MM.1S (cell line): ENCODE measurements at regions not wholly inside any gene's neighbourhood (a gene's known extent, or its start where the extent isn't known, plus 50 kb on each side); places are given as distances from the start of the nearest gene placed in this dataset.

Experiments
- DNase-seq: peaks from one replicate; pipeline ENCODE4 v3.0.0-alpha.2; 2015
- H2AFZ ChIP-seq: fragments of 300-600 bp; sonication (generic); 2 replicates; pipeline ENCODE4 v1.6.0; 2016; ENCODE audit warnings: antibody characterized with exemption, low read length
- H3F3A ChIP-seq: fragments of 300-600 bp; sonication (generic); 2 replicates; pipeline ENCODE4 v1.6.1; 2016; ENCODE audit warnings: mild to moderate bottlenecking, antibody characterized with exemption, low read length, moderate library complexity, mixed read lengths; ENCODE audit not compliant: insufficient read depth
- H3K27ac ChIP-seq: fragments of 300-600 bp; sonication (generic); 2 replicates; pipeline ENCODE4 v1.5.1; 2016; ENCODE audit warnings: mild to moderate bottlenecking, low read length
- H3K27me3 ChIP-seq: fragments of 300-600 bp; sonication (generic); replicated peaks from 2 replicates; pipeline ENCODE4 v1.6.0; 2016; ENCODE audit warnings: low read length; ENCODE audit not compliant: insufficient read depth
- H3K36me3 ChIP-seq: fragments of 300-600 bp; sonication (generic); replicated peaks from 2 replicates; pipeline ENCODE4 v1.6.1; 2016; ENCODE audit warnings: mild to moderate bottlenecking, low read length, mixed read lengths; ENCODE audit not compliant: insufficient read depth
- H3K4me1 ChIP-seq: fragments of 300-600 bp; sonication (generic); 2 replicates; pipeline ENCODE4 v1.6.1; 2016; ENCODE audit warnings: low read length, mixed read lengths
- H3K4me2 ChIP-seq: fragments of 300-600 bp; sonication (generic); 2 replicates; pipeline ENCODE4 v1.6.0; 2016; ENCODE audit warnings: low read depth, low read length
- H3K4me3 ChIP-seq: fragments of 300-600 bp; sonication (generic); 2 replicates; pipeline ENCODE4 v1.5.1; 2016; ENCODE audit warnings: low read length, mixed read lengths
- H3K79me2 ChIP-seq: fragments of 300-600 bp; sonication (generic); 2 replicates; pipeline ENCODE4 v1.6.1; 2016; ENCODE audit warnings: mixed run types, low read length, mixed read lengths
- H3K9ac ChIP-seq: fragments of 300-600 bp; sonication (generic); 2 replicates; pipeline ENCODE4 v1.6.1; 2016; ENCODE audit warnings: low read length, mixed read lengths
- H3K9me2 ChIP-seq: fragments of 300-600 bp; sonication (generic); replicated peaks from 2 replicates; pipeline ENCODE4 v1.6.1; 2016; ENCODE audit warnings: mild to moderate bottlenecking, low read length, mixed read lengths; ENCODE audit not compliant: insufficient read depth
- H3K9me3 ChIP-seq: fragments of 300-600 bp; sonication (generic); replicated peaks from 2 replicates; pipeline ENCODE4 v1.6.1; 2016; ENCODE audit warnings: mild to moderate bottlenecking, low read length, mixed read lengths; ENCODE audit not compliant: insufficient read depth
- H4K20me1 ChIP-seq: fragments of 300-600 bp; sonication (generic); 2 replicates; pipeline ENCODE4 v1.6.1; 2016; ENCODE audit warnings: mild to moderate bottlenecking, low read length, moderate library complexity, mixed read lengths; ENCODE audit not compliant: insufficient read depth
- CTCF ChIP-seq: fragments of 300-600 bp; sonication (generic); IDR thresholded peaks from 2 replicates; pipeline ENCODE4 v1.5.1; 2016; ENCODE audit warnings: antibody characterized with exemption, low read length, mixed read lengths
- EZH2 ChIP-seq: fragments of 300-600 bp; sonication (generic); optimal IDR thresholded peaks from 2 replicates; pipeline ENCODE3; 2017; ENCODE audit warnings: low read depth, mild to moderate bottlenecking, antibody characterized with exemption, low read length, mixed read lengths
- EZH2phosphoT487 ChIP-seq: fragments of 300-600 bp; sonication (generic); IDR thresholded peaks from 2 replicates; pipeline ENCODE4 v1.6.1; 2018; ENCODE audit warnings: antibody characterized with exemption, low read length

- H4K20me1 ChIP-seq, result no peaks in the 10 kb centered on the region
- H3K9ac ChIP-seq, result no peak overlapping the region
- no peak overlapping the region for H3K27ac ChIP-seq
- no peaks in the 10 kb centered on the region for H3K36me3 ChIP-seq
- H3K9me3 ChIP-seq, result no peaks in the 10 kb centered on the region
- H3K9me2 ChIP-seq, result no peaks in the 10 kb centered on the region
- no peak overlapping the region for H3K4me3 ChIP-seq
- H3F3A ChIP-seq, result no peaks in the 10 kb centered on the region
- TF ChIP-seq CTCF (no peak), EZH2phosphoT487 (no peak), EZH2 (no peak)
- DNase-seq, result no peak
- no peaks in the 10 kb centered on the region for H3K27me3 ChIP-seq
- H3K4me2 ChIP-seq, result no peak overlapping the region
- H3K4me1 ChIP-seq, result no peaks in the 10 kb centered on the region
- no peak overlapping the region for H2AFZ ChIP-seq
- H3K79me2 ChIP-seq, result no peaks in the 10 kb centered on the region
These were observed 958.9 kb downstream of the RPA4 start for GRCh38 chrX:97842468-97843199.

- Histone ChIP-seq H4K20me1 (no peaks in the 10 kb centered on the region), H3K9me3 (no peaks in the 10 kb centered on the region)
These were observed 959.6 kb downstream of the RPA4 start for GRCh38 chrX:97843200-97843811.

GRCh38 chrX:97844161-97844560 is 960.5 kb downstream of the RPA4 start:
- Histone ChIP-seq H3K4me3 (no peak overlapping the region), H3K79me2 (no peaks in the 10 kb centered on the region), H3K27ac (no peak overlapping the region), H3F3A (no peaks in the 10 kb centered on the region), H3K4me2 (no peak overlapping the region), H3K9me3 (no peaks in the 10 kb centered on the region), H3K36me3 (no peaks in the 10 kb centered on the region), H3K4me1 (no peaks in the 10 kb centered on the region), H2AFZ (no peak overlapping the region), H3K27me3 (no peaks in the 10 kb centered on the region), H3K9me2 (no peaks in the 10 kb centered on the region), H3K9ac (no peak overlapping the region), H4K20me1 (no peaks in the 10 kb centered on the region)
- no peak for TF ChIP-seq EZH2phosphoT487
- no peak for TF ChIP-seq CTCF
- no peak for TF ChIP-seq EZH2
- DNase-seq, result no peak

More at GRCh38 chrX:97843200-97843811, 959.6 kb downstream of the RPA4 start:
- Histone ChIP-seq H2AFZ (no peak overlapping the region), H3K4me3 (no peak overlapping the region), H3K36me3 (no peaks in the 10 kb centered on the region), H3K27me3 (no peaks in the 10 kb centered on the region), H3K79me2 (no peaks in the 10 kb centered on the region), H3K9ac (no peak overlapping the region), H3K27ac (no peak overlapping the region), H3K9me2 (no peaks in the 10 kb centered on the region), H3F3A (no peaks in the 10 kb centered on the region), H3K4me1 (no peaks in the 10 kb centered on the region), H3K4me2 (no peak overlapping the region)
- no peak for DNase-seq
- no peak for TF ChIP-seq CTCF
